GM21360 (cell line): ENCODE measurements at regions not wholly inside any gene's neighbourhood (a gene's known extent, or its start where the extent isn't known, plus 50 kb on each side); places are given as distances from the start of the nearest gene placed in this dataset.

Experiments
- ATAC-seq: cut with Tn5 transposase; IDR thresholded peaks from one replicate; pipeline ENCODE4 v1.9.1; 2021; ENCODE audit warnings: mild to moderate bottlenecking, moderate library complexity; ENCODE audit not compliant: unreplicated experiment

DNA sequence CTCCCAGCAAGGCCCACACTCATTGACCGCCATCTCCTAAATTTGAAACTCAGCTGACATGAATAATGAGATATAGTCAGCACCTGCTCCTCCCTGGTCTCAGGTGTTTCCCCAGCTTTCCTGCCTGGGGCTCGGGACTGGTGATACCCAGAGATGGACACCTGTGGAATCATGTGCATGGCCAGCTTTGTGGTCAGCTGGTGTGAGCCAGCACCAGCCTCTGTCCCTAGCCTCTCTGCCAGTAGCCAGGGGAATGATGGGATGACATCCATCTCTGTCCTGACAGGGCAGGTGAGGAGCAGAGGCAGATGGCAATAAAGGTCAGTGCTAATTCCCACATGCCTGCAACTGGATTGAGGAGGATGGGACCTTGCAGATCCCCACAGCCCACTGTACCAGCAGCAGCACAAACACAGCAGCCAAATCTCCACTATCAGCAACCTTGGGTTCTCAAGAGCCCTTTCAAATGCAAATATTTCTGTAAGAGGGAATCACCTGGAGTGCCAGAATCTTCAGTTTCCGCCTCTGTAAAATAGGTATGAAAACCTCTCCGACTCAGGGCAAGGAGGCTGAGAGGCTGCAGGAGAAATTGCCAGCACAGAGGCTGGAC, 329.2 kb upstream of the ZMIZ1 start:
- no peak for ATAC-seq

DNA sequence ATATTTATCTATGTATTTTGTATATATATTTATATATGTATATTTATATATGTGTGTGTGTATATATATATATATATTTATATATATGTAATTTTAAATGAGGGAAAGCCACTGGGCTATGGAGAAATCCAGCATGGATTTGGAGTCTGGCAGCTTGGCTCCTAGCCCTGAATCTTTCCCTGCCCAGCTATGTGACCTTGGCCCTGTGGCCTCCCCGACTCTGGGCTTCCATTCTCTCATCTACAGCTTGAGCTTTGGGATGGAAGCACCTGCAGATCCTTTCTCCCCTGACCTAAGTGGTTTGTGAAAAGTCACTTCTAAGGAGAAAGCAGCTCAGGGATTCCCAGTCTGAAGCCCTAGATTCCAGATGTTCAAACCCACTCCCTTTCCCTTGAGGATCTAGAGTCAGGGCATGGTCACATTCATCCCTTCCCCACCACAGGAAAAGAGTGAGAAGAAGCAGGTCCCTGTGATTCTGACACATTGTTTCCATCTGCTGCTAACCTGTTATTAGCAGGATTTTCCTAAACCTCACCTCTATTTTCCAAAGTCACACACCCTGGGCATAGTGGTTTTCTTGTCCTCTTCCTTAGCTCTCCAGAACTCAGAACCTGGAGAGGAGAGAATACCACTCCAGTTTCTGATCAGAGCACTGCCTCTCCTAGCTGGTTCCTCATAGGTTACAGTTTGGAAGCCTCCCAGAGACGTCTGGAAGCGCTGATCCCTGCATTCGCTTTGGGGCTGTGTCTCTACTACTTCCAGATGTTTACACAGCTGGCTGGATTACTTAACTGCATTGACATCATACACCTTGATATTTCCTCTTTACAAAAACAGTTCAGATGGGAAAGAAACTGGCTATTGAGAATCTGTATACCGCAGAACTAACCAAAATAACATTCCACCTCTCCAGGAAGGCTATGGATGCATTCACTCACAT, 327.5 kb upstream of the ZMIZ1 start:
- ATAC-seq, result no peak

DNA sequence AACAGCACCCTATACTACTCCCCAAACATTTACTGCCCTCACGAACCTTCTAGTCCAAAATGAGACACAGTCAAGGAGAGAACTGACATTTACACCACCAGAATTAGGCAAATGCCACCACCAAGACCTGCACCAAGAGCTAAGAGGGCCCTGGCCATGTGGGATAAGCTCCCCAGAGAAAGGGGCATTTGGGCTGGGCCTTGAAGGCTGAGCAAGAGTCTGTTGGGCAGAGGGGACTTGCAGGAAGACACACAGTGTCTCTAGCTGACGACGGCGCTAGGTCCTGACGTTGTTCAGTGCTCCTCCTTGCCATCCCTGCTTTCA, 326.4 kb upstream of the ZMIZ1 start:
- no peak for ATAC-seq

DNA sequence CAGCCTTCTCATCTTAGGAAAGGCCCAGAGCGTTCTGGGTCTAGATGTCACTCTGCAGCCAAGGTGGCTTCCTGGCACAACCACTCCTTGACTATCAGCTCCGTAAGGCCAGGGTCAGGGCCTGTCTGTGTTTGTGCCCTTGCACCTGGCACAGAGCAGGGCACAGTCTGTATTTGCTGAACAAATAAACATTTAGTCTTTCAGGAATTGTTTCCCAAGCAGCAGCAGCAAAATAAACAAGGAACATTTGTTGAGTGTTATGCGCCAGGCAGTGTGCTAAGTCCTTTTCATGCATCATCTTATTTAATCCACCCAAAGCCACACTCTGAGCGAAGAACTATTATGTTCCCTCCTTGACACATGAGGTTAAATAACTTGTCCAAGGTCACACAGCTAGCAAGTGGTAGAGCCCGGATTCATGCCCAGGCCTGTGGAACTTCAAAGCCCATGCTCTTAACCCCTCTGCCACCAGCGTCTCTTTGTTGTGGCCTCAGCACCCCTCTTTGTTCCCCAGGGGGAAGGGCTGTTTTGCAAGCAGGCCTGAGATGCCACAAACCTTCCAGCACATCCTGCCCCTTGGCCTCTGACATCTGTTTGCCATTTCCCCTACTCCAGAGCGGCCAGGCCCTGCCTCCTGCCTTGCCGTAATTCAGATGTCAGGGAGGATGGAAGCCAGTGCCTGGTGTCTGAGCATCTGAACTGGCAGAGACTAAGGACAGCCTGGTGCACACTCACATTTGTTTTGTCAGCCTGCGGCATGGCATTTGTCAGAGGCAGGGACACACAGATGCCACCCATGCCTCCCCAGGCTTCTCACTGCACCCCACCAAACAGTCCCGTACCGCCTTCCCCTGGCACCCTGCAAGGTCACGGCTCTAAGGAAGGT, 325.8 kb upstream of the ZMIZ1 start:
- ATAC-seq, result no peak

DNA sequence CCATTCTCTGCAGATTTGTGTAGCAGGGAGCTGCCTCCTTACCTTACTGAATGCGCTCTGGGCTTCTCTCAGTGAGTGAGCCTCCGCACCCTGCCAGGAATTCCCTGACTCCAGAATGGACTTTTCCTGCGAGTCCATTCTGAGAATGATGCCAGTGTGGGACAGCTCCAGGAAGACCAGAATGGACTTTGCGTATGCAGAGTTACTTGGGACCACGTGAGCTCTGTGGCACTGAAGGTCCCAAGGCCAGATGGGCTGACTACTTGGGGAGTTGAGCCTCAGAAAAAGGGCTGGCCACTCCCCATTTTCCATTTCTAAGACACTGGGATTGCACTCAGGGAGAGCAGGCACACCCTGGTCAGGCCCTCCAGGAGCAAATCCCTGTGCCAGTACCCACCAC, 324.7 kb upstream of the ZMIZ1 start:
- no peak for ATAC-seq

DNA sequence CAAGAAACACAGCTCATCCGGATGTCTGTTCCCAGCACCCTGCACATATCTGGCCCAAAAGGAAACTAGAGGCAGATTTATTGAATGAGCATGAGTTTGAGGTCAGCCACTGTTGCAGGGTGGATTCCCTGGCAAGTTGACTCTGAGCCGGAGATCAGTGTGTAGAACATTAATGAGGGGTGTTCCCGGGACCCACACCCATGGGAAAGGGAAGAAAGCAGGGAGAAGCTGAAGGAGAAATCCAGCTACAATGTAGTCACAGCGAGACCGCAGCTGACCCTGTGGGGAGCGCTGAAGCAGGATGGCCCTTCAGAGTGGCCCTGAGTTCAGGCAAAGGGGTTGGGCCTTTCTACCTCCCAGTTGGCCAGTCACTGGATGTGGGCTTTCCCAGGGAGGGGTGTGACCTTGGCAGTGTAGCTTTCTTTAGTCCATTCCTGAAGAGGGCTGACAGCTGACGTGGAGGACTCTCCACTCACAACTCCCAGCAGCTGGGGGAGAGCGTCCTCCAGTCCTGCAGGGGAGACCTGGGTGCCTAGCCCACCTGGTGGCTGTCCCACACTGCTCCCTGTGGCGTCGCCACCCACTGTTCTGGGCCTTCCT, 324.2 kb upstream of the ZMIZ1 start:
- ATAC-seq, result no peak

DNA sequence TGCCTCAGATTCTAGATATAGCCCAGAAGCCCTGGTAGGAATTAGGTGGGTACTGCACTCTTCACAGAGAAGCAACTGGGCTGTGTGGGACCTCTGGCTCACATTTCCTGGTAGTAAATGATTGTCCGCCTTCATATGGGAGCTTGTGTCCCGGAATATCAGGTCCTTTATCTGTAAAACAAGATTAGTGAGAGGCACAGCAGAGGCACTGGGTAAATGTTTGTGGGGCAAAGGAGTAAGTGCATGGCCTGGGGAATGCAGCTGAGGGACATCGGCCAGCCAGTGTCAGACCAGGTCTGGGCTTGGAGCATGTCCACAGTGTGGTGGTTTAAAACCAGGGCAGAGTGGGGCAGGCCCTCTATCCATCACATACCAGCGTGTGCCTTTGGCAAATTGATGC, 323.3 kb upstream of the ZMIZ1 start:
- ATAC-seq, result no peak

DNA sequence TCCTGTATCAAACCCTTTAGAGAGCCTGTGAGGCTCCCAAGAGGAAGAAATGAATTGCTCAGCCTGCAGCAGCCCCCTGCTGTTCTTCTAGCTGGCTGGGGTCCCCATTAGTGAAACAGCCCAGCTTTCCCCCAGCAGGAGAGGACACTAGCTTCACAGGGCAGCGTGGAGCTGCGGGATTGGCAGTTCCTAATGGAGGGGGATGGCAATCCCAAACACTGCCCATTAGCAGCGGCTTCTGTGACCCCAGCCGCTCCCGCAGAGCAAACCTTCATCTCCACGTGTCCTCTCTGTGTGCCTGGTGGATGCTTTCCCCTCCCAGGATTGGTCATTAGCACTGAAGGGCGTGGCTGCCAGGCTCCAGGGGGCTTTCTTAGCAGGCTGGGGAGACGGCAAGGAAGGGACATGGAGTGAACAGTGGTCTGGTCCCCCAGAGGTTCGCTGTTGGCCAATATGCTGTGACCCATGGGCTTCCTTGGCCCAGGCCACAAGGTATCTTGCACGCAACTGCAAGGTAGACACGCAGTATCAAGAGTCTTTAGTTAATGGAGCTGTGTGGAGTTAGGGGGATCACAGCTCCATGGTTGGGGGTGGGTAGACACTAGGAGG, 322.5 kb upstream of the ZMIZ1 start:
- no peak for ATAC-seq

DNA sequence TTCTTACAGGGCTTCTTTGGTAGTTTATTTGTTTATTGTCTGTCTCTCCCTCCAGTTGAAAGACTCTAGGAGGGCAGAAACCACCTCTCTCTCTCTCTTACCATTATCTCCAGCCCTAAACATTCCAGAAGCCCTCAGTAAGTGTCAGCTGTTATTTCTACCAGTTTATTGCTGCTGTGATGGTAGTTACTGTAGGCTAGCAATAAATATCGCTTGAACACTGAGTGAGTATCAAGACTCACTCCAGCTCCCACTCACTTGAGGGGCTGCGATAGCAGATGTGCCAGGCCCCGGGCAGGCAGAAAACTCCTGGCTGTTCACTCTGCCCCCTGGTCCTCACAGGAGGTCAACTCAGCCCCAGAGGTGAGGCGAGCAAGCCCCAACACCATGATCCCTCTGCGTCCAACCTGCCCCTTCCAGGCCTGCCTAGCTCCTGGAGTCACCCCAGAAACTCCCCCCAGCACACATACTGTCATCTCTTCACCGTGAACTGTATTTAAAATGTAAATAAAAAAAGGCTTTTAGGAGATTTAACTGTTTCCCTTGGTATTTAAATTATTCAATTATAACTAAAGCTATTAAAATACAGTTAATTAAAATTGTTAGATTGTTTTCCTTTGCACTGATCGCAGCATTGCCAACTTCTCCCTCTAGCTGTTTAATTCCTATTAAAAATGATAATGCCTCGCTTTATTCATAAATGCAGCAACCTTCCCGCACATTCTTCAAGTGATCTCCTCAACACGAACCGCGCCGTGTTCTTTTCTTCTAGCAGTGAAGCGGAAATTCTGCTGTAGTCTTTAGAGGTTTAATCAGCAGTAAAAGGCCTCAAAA, 321.1 kb upstream of the ZMIZ1 start:
- no peak for ATAC-seq

DNA sequence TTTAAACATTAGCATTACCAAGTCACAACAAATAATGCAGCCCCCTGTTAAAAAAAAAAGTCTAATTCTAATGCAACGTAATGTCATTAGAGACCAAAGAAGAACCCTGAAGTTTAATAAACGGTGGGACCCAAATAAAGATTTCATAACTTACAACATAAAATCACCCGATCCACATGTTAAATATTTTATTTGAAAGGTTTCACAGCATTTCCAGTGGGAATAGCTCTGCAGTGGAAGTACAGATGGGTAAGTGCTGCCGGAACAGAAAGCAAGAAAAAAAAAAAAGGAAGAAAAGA, 320.6 kb upstream of the ZMIZ1 start:
- no peak for ATAC-seq

DNA sequence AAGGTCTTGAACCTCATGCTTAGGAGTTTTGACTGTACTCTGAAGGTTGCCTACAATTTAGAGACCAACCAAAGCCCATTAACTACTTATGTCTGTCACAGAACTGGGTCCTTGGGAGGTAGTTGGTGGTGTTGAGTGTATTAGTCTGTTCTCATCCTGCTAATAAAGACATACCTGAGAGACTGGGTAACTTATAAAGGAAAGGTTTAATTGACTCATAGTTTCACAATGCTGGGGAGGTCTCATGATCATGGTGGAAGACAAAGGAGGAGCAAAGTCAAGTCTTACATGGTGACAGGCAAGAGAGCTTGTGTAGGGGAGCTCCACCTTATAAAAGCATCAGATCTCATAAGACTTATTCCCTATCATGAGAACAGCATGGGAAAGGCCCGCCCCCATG, 319.6 kb upstream of the ZMIZ1 start:
- ATAC-seq, result no peak

DNA sequence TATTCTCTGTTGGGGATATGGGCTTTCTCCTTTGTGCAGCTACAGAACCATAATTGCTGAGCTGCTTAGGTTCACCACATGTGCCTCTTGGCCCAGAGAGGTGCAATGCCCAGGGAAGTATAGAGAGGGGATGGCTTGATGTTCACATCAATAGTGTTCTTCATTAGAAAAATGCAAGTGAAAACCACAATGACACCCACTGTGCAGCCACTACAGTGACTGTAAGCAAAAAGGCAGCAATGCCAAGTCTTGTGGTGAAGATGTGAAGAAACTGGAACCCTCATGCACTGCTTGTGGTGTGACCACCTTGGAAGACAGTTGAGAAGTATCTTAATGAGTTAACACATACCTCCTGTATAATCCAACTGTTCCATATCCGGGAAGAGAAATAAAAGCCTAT, 318.9 kb upstream of the ZMIZ1 start:
- no peak for ATAC-seq

DNA sequence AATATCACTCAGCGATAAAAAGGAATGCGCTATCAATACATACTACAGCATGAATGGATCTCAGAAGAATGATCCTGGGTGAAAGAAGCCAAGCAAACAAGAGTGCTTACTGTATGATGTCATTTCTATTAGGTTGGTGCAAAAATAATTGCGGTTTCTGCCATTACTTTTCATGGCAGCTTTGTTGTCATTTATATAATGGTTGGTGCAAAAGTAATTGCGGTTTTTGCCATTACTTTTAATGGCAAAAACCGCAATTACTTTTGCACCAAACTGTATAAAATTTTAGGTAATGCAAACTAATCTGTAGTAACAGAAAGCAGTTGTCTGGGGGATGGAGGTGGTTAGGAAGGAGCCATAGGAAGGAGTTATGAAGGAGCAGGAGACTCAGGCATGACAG, 318.3 kb upstream of the ZMIZ1 start:
- no peak for ATAC-seq

DNA sequence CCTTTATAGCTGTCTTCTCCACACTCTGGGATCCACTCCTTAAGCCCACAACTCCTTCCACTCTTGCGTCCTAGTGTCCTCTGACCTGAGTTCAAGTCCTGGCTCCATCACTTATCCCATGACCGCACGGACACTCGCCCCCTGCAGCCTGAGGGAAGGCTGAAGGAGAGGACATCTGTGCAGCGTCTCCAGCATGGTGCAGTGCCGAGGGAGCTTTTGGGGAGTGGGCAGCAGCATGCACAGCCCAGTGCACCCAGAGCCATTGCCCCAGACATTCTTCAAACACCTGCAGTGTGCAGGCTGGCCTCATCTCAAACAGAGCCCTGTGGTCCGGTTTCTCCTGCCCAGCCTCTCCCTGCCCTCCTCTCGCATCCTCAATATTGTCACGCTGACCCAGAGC, 317.1 kb upstream of the ZMIZ1 start:
- ATAC-seq, result no peak

DNA sequence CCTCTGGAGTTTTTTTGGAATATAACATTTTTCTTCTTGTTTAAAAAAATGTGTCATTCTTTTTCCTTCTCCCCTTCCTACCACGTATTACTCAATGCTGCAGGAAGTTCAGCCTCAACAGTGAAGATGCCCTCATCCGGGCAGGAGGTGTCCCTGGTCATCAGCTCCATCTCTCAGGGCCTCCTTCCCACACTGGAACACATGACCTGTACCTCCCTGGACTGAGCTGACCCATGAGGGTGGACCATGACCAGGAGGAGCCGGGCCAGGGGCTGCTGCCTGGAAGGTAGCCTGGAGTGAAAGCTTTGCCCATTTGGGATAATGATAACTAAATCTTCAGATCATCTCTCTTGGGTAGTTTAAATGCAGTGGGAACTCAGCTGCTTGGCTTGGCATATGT, 316.5 kb upstream of the ZMIZ1 start:
- no peak for ATAC-seq

DNA sequence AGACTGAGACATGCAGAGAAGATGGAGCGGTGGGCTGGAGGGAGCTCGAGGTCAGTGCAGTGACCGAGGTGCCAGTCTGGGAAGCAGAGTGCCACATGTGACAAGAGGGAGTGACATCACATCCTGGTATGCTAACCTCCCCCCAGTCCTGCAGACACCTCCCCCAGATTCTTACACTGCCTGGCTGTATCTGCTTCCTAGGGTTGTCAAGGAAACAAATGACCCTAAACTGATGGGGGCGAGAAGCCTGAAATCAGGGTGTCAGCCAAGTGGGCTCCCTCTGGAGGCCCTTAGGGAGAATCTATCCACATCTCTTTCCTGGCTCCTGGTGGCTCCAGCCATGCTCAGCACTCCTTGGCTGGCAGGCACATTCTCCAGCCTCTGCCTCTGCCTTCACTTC, 316.1 kb upstream of the ZMIZ1 start:
- ATAC-seq, result no peak

DNA sequence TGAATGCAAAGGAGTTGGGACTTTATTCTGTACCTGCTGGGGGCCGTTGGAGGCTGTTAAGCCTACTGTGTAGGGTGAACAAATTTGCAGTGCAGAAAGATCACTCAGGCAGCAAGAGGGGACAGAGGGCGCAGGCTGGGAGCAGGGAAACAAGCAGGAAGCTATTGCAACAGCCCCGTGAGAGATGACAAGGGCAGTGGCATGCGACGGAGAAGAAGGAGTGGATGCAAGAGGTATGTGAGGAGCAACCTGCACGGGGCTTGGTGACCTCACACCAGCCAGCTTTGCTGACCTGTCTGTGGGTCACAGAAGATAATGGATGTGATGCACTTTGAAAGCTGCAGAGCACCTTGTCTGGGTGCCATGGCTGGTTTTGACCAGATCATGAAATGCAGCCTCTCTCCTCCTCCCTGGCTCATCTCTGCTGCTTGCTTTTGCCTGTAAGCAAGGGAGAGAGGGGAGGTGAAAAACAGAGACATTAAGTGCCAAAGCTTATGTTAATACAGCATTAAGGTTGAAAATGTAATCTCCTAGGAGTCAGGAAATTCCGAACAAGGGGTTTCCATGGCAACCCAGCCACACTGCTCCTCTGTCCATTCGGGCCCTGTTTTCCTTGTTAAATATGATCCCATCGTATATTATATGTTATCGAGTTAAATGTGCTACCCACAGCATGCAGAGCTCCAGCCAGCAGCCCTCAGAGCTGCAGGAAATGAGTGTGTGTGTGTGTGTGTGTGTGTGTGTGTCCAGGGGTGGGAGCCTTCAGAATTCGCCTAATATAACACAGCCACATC, 314.3 kb upstream of the ZMIZ1 start:
- no peak for ATAC-seq

DNA sequence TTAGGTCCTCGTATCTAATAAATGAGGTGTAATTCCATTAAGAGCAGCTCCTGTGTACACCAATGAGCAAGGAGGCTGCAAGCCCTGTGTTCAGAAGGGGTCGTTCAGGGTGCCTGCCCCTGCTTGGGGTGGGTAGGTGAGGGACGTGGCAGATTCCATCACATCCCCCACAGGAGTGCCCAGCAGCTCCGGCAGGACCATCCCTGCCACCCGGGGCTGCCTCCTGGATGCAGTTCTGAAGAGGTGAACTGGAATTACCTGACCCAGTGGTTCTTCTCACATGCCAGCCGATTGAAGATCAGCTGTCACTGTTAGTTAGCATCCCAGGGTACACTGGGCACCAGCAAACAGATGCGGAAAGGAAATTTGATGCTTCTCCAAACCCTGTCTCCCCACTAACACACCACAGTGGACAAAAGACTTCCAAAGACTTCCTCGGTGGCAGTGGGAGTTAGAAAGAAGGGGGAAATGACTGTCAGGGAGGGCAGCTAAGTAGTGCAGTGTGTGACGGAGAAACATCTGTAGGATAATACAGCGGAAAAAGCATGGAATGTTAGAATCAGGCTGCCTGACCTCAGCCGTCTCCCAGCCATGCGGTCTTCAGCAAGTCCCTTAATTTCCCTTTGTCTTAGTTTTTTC, 313.6 kb upstream of the ZMIZ1 start:
- no peak for ATAC-seq

DNA sequence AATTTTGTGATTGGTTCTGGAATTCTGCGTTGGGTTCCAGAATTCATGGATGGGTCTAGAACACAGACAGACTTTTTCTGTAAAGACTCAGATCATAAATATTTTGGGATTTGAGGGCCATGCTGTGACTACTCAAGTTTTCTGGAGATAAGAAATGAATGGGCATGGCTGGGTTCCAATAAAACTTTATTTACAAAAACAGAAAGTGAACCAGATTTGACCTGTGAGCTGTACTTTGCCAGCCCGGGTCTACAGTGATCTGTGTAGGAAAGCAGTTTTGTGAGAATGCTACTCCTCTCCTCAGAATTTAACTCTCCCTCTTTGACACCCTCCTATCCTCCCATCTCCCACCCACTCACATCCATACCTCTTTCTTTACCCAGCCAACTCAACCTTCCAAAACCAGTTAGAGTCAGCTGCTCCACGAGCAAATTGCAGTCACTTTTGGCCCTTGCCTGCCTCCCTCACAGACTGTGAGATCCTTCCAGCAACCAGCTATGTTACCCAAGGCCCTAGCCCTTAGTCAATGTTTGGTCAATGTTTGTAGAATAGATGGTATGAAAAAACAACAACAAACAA, 312.8 kb upstream of the ZMIZ1 start:
- no peak for ATAC-seq
